Sigmoid colon (tissue), 6 donors: ENCODE measurements at regions not wholly inside any gene's neighbourhood (a gene's known extent, or its start where the extent isn't known, plus 50 kb on each side); places are given as distances from the start of the nearest gene placed in this dataset.

Experiments used
- DNase-seq: peaks from one replicate; pipeline ENCODE4 v3.0.0-alpha.2; 2019
- H3K27ac ChIP-seq, 4 donors: fragments of 200-600 bp; sonication (generic); one replicate each; pipeline ENCODE4 v1.5.1; 2016 to 2019; ENCODE audit warnings: mild to moderate bottlenecking in 1 of 4
- H3K27me3 ChIP-seq, 3 donors: fragments of 200-600 bp; sonication (generic); one replicate each; pipeline ENCODE4 v1.5.1; 2019; ENCODE audit warnings: mild to moderate bottlenecking in 1 of 3
- H3K36me3 ChIP-seq, 4 donors: fragments of 200-600 bp; sonication (generic); one replicate each; pipeline ENCODE4 v1.5.1; 2016 to 2019
- H3K4me1 ChIP-seq, 4 donors: fragments of 200-600 bp; sonication (generic); one replicate each; pipeline ENCODE4 v1.5.1; 2017 to 2019
- H3K4me3 ChIP-seq, 4 donors: fragments of 200-600 bp; sonication (generic); one replicate each; pipeline ENCODE4 v1.5.1; 2017 to 2019; ENCODE audit warnings: mild to moderate bottlenecking in 2 of 4, moderate library complexity in 1 of 4
- H3K9me3 ChIP-seq, 4 donors: fragments of 200-600 bp in 3 of 4; sonication (generic) in 3 of 4; one replicate each; pipeline versions ENCODE4 v1.5.1 to v1.6.1; 2013 to 2019
- CTCF ChIP-seq, 4 experiments: fragments of 450-650 bp in 3 of 4; fragments of 200-600 bp in 1 of 4; IDR thresholded peaks; one replicate each; pipeline ENCODE4 v1.5.1; 2016 to 2019; ENCODE audit warnings: antibody characterized with exemption in 4 of 4, mild to moderate bottlenecking in 3 of 4, moderate library complexity in 2 of 4
- EP300 ChIP-seq, 4 donors: sonication (generic); formaldehyde crosslinking; IDR thresholded peaks; one replicate each; pipeline ENCODE4 v1.6.1; 2017; ENCODE audit warnings: antibody characterized with exemption in 4 of 4
- POLR2A ChIP-seq, 2 donors: fragments of 450-650 bp; IDR thresholded peaks; one replicate each; pipeline ENCODE4 v1.6.1; 2016; ENCODE audit warnings: antibody characterized with exemption in 2 of 2, mild to moderate bottlenecking in 2 of 2, moderate library complexity in 2 of 2
- POLR2AphosphoS5 ChIP-seq, 4 donors: sonication (generic); formaldehyde crosslinking; IDR thresholded peaks; one replicate each; pipeline ENCODE4 v1.6.1; 2017; ENCODE audit warnings: antibody characterized with exemption in 4 of 4
- WGBS, 2 donors: extraction: QIAGEN DNeasy Blood & Tissue Kit; methylation state at CpG; one replicate each; pipeline ENCODE4 v1.1.7; 2013; 5-methylcytosine and 5-hydroxymethylcytosine counted together
- intact Hi-C: fragments of 100-400 bp; cut with DNase I; formaldehyde crosslinking; loops from one replicate; pipeline ENCODE4 v1.15.1; 2023
- donor health status: healthy with polysubstance abuse.
- donor health status: healthy.

- Histone ChIP-seq H3K9me3 (no peaks in the 10 kb centered on the region), H3K36me3 (no peaks in the 10 kb centered on the region), H3K27me3 (peaks cover 0 to 38% (median 0%) of the 10 kb centered on the region in 3 donors), H3K4me3 (no peak overlapping the region), H3K27ac (no peak overlapping the region), H3K4me1 (no peaks in the 10 kb centered on the region)
- DNase-seq, result no peak
- intact Hi-C loops, result no loop called here
- TF ChIP-seq EP300 (IDR thresholded peaks at IDR 0.05) (no peak), POLR2AphosphoS5 (IDR thresholded peaks at IDR 0.05) (no peak), POLR2A (IDR thresholded peaks at IDR 0.05) (no peak), CTCF (IDR thresholded peaks at IDR 0.05) (no peak)
- 93 to 95% methylated on average over 6 of the region's 6 CpGs for WGBS, 2 donors
Measured at GRCh38 chr3:128569756-128570155, 76.8 kb upstream of the GATA2 start.

GRCh38 chr3:128568602-128569490 lies 75.8 kb upstream of the GATA2 start:
- Histone ChIP-seq H3K36me3 (no peaks in the 10 kb centered on the region), H3K27ac (no peak overlapping the region), H3K4me1 (no peaks in the 10 kb centered on the region), H3K27me3 (peaks cover 0 to 38% (median 0%) of the 10 kb centered on the region in 3 donors), H3K4me3 (no peak overlapping the region), H3K9me3 (no peaks in the 10 kb centered on the region)
- intact Hi-C loops, result no loop called here
- WGBS, 2 donors, result 80 to 82% methylated on average over 17 of the region's 17 CpGs
- DNase-seq, result no peak
- TF ChIP-seq EP300 (IDR thresholded peaks at IDR 0.05) (no peak), CTCF (IDR thresholded peaks at IDR 0.05) (no peak), POLR2AphosphoS5 (IDR thresholded peaks at IDR 0.05) (no peak), POLR2A (IDR thresholded peaks at IDR 0.05) (no peak)

- DNase-seq, result peak; percentile 38
- WGBS, 2 donors, result 80 to 90% methylated on average over 12 of the region's 12 CpGs
- TF ChIP-seq POLR2A (IDR thresholded peaks at IDR 0.05) (no peak), POLR2AphosphoS5 (IDR thresholded peaks at IDR 0.05) (no peak), EP300 (IDR thresholded peaks at IDR 0.05) (no peak), CTCF (IDR thresholded peaks at IDR 0.05) (no peak)
- H3K4me3 ChIP-seq, result no peak overlapping the region
- no peaks in the 10 kb centered on the region for H3K36me3 ChIP-seq
- peaks cover 0 to 32% (median 0%) of the 10 kb centered on the region in 3 donors for H3K27me3 ChIP-seq
- no peaks in the 10 kb centered on the region for H3K9me3 ChIP-seq
- H3K4me1 ChIP-seq, result no peaks in the 10 kb centered on the region
- intact Hi-C loops, result no loop called here
- H3K27ac ChIP-seq, result no peak overlapping the region
Measured at GRCh38 chr3:128567705-128568356, 74.8 kb upstream of the GATA2 start.

- Histone ChIP-seq H3K9me3 (no peaks in the 10 kb centered on the region), H3K4me3 (no peak overlapping the region), H3K36me3 (no peaks in the 10 kb centered on the region), H3K27me3 (peaks cover 0 to 25% (median 0%) of the 10 kb centered on the region in 3 donors), H3K27ac (no peak overlapping the region), H3K4me1 (no peaks in the 10 kb centered on the region)
- no peak for TF ChIP-seq POLR2A (IDR thresholded peaks at IDR 0.05)
- TF ChIP-seq EP300 (IDR thresholded peaks at IDR 0.05), result no peak
- TF ChIP-seq CTCF (IDR thresholded peaks at IDR 0.05), result no peak
- TF ChIP-seq POLR2AphosphoS5 (IDR thresholded peaks at IDR 0.05), result no peak
- 93 to 94% methylated on average over 6 of the region's 6 CpGs for WGBS, 2 donors
- no peak for DNase-seq
- intact Hi-C loops, result no loop called here
Measured at GRCh38 chr3:128567141-128567540, 74.1 kb upstream of the GATA2 start.
